SK-N-SH (cell line): ENCODE measurements at regions not wholly inside any gene's neighbourhood (a gene's known extent, or its start where the extent isn't known, plus 50 kb on each side); places are given as distances from the start of the nearest gene placed in this dataset.

Source experiments
- CTCF ChIA-PET: fragments of 300-600, 350-600 bp; formaldehyde crosslinking; extraction: SDS; loops from one replicate; lab custom pipeline; 2021; lab: Yijun Ruan, JAX
- POLR2A ChIA-PET: fragments of 350-600 bp; sonication (Branson Sonifier 250); formaldehyde crosslinking; extraction: SDS; loops from one replicate; lab custom pipeline; 2020; ENCODE audit warnings: antibody characterized with exemption, inconsistent platforms; lab: Yijun Ruan, JAX
- DNase-seq: peaks from one replicate; pipeline ENCODE4 v3.0.0; 2012
- H2AFZ ChIP-seq: fragments of 200-600 bp; sonication (generic); 2 replicates; pipeline ENCODE4 v1.8.1; 2016; ENCODE audit warnings: antibody characterized with exemption, mild to moderate bottlenecking, low read depth
- H3F3A ChIP-seq: fragments of 200-600 bp; sonication (generic); replicated peaks from 2 replicates; pipeline ENCODE3; 2016; ENCODE audit warnings: antibody characterized with exemption, mild to moderate bottlenecking; ENCODE audit not compliant: insufficient read depth
- H3K27ac ChIP-seq, 2 experiments: fragments of 200-500 bp in 1 of 2; fragments of 200-600 bp in 1 of 2; sonication (Bioruptor generic) in 1 of 2; sonication (generic), shearing (Covaris generic) in 1 of 2; 2 replicates each; pipeline versions ENCODE4 v1.5.1 to v1.6.1; 2014 to 2016; ENCODE audit warnings: low read depth in 2 of 2, inconsistent platforms in 1 of 2, low read length in 1 of 2, mild to moderate bottlenecking in 1 of 2, mixed read lengths in 1 of 2
- H3K27me3 ChIP-seq: fragments of 200-600 bp; sonication (generic), shearing (Covaris generic); 2 replicates; pipeline ENCODE4 v1.6.1; 2016; ENCODE audit warnings: mixed run types; ENCODE audit not compliant: insufficient read depth
- H3K36me3 ChIP-seq, 2 experiments: fragments of 200-500 bp in 1 of 2; fragments of 200-600 bp in 1 of 2; sonication (Bioruptor generic) in 1 of 2; sonication (generic) in 1 of 2; replicated peaks in 1 of 2; 2 replicates each; pipeline versions ENCODE3 to v1.5.1; 2014 to 2016; ENCODE audit warnings: low read length in 1 of 2, mild to moderate bottlenecking in 1 of 2; ENCODE audit not compliant: insufficient read depth in 2 of 2, control insufficient read depth in 1 of 2
- H3K4me1 ChIP-seq, 2 experiments: fragments of 200-500 bp in 1 of 2; fragments of 200-600 bp in 1 of 2; sonication (Bioruptor generic) in 1 of 2; sonication (generic), shearing (Covaris generic) in 1 of 2; 2 replicates each; pipeline versions ENCODE4 v1.5.1 to v1.6.1; 2014 to 2016; ENCODE audit warnings: low read depth in 1 of 2, low read length in 1 of 2, mixed run types in 1 of 2; ENCODE audit not compliant: insufficient read depth in 2 of 2, control insufficient read depth in 1 of 2
- H3K4me2 ChIP-seq: fragments of 200-600 bp; sonication (generic), shearing (Covaris generic); 2 replicates; pipeline ENCODE4 v1.6.1; 2017; ENCODE audit warnings: mixed run types
- H3K4me3 ChIP-seq, 2 experiments: fragments of 200-500 bp in 1 of 2; fragments of 200-600 bp in 1 of 2; sonication (Bioruptor generic) in 1 of 2; sonication (generic), shearing (Covaris generic) in 1 of 2; 2 replicates each; pipeline versions ENCODE4 v1.5.1 to v1.8.1; 2014 to 2016; ENCODE audit warnings: low read depth in 2 of 2, inconsistent platforms in 1 of 2, low read length in 1 of 2, mild to moderate bottlenecking in 1 of 2, mixed read lengths in 1 of 2, moderate library complexity in 1 of 2
- H3K79me2 ChIP-seq: fragments of 200-600 bp; sonication (generic); 2 replicates; pipeline ENCODE4 v1.8.1; 2017; ENCODE audit warnings: mild to moderate bottlenecking; ENCODE audit not compliant: insufficient read depth
- H3K9ac ChIP-seq: fragments of 200-600 bp; sonication (generic); 2 replicates; pipeline ENCODE4 v1.6.1; 2017; ENCODE audit warnings: mixed run types
- H3K9me2 ChIP-seq: fragments of 200-600 bp; sonication (generic); 2 replicates; pipeline ENCODE4 v1.6.1; 2017; ENCODE audit warnings: mixed run types
- H3K9me3 ChIP-seq: fragments of 200-600 bp; sonication (generic); 2 replicates; pipeline ENCODE4 v1.6.1; 2017; ENCODE audit warnings: mixed run types, mild to moderate bottlenecking, moderate library complexity
- H4K20me1 ChIP-seq: fragments of 200-600 bp; sonication (generic); 2 replicates; pipeline ENCODE4 v1.6.1; 2017; ENCODE audit warnings: mild to moderate bottlenecking, mixed run types; ENCODE audit not compliant: insufficient read depth
- CHD2 ChIP-seq: fragments of 150-350 bp; IDR thresholded peaks from 2 replicates; pipeline ENCODE4 v1.6.1; 2018; ENCODE audit warnings: low read length; ENCODE audit not compliant: partially characterized antibody
- ELF1 ChIP-seq: IDR thresholded peaks from 2 replicates; pipeline ENCODE4 v1.4.0; 2012
- FOSL2 ChIP-seq: IDR thresholded peaks from 2 replicates; pipeline ENCODE4 v1.4.0; 2012; ENCODE audit warnings: low read depth, mild to moderate bottlenecking, moderate library complexity, borderline replicate concordance
- FOXJ3 ChIP-seq: sonication (generic); formaldehyde crosslinking; IDR thresholded peaks from 2 replicates; pipeline ENCODE4 v1.5.1; 2020; ENCODE audit warnings: mild to moderate bottlenecking, missing genetic modification reagents
- GABPA ChIP-seq: IDR thresholded peaks from 2 replicates; pipeline ENCODE4 v1.4.0; 2012; ENCODE audit warnings: low read depth, mild to moderate bottlenecking
- IRF3 ChIP-seq: fragments of 150-350 bp; IDR thresholded peaks from 2 replicates; pipeline ENCODE4 v1.6.1; 2016; ENCODE audit warnings: mild to moderate bottlenecking, low read depth, low read length
- JUND ChIP-seq: IDR thresholded peaks from 2 replicates; pipeline ENCODE4 v1.4.0; 2012
- POLR2AphosphoS5 ChIP-seq: IDR thresholded peaks from 2 replicates; pipeline ENCODE4 v1.6.1; 2012; ENCODE audit warnings: low read depth, low read length
- RAD21 ChIP-seq: IDR thresholded peaks from 2 replicates; pipeline ENCODE4 v1.6.1; 2012; ENCODE audit warnings: mild to moderate bottlenecking, low read length
- RFX5 ChIP-seq: IDR thresholded peaks from 2 replicates; pipeline ENCODE4 v1.6.1; 2012; ENCODE audit warnings: mild to moderate bottlenecking, improper control_type of control experiment, low read length
- RXRA ChIP-seq: IDR thresholded peaks from 2 replicates; pipeline ENCODE4 v1.4.0; 2012; ENCODE audit warnings: low read depth, mild to moderate bottlenecking, borderline replicate concordance
- SIN3A ChIP-seq: IDR thresholded peaks from 2 replicates; pipeline ENCODE4 v1.6.1; 2012; ENCODE audit warnings: low read depth, mild to moderate bottlenecking, low read length, moderate library complexity, borderline replicate concordance
- SMC3 ChIP-seq: IDR thresholded peaks from 2 replicates; pipeline ENCODE4 v1.6.1; 2012; ENCODE audit warnings: low read depth, low read length, improper control_type of control experiment
- WGBS: methylation state at CpG from one replicate; pipeline ENCODE4 v1.1.6; 2017; ENCODE audit warnings: low lambda C conversion rate; 5-methylcytosine and 5-hydroxymethylcytosine counted together
- TF ChIP-seq, protein P1 (sequence below): IDR thresholded peaks from 2 replicates; pipeline ENCODE4 v1.6.1; 2012; ENCODE audit warnings: mild to moderate bottlenecking, low read depth, low read length, moderate library complexity
- TF ChIP-seq, protein P2 (sequence below): IDR thresholded peaks from 2 replicates; pipeline ENCODE4 v1.4.0; 2012; ENCODE audit warnings: low read depth, borderline replicate concordance
- TF ChIP-seq, protein P3 (sequence below): fragments of 200-600 bp; sonication (generic); IDR thresholded peaks from 2 replicates; pipeline ENCODE4 v1.6.1; 2017; ENCODE audit warnings: antibody characterized with exemption, mild to moderate bottlenecking, moderate library complexity

GRCh38 chr4:97411356-97411755 is 731.9 kb downstream of the STPG2 start:
- TF ChIP-seq RXRA, result no peak
- TF ChIP-seq FOXJ3 (CRISPR knock-in tag), result no peak
- no peak for TF ChIP-seq SMC3
- ChIA-PET CTCF (no interaction called here), POLR2A (no interaction called here)
- Histone ChIP-seq H3K36me3 (no peaks in the 10 kb centered on the region), H3K4me3 (no peak overlapping the region), H3K9me2 (no peaks in the 10 kb centered on the region), H3F3A (no peaks in the 10 kb centered on the region), H3K27me3 (no peaks in the 10 kb centered on the region), H3K4me2 (no peak overlapping the region), H3K9ac (no peak overlapping the region), H3K79me2 (no peaks in the 10 kb centered on the region), H3K4me1 (no peaks in the 10 kb centered on the region), H2AFZ (no peak overlapping the region), H4K20me1 (no peaks in the 10 kb centered on the region), H3K27ac (no peak overlapping the region), H3K9me3 (no peaks in the 10 kb centered on the region)
- WGBS, result 56% methylated on average over 3 of the region's 3 CpGs
- DNase-seq, result no peak

GRCh38 chr4:97412331-97412730 is 730.9 kb downstream of the STPG2 start:
- no peak overlapping the region for H2AFZ ChIP-seq
- H4K20me1 ChIP-seq, result no peaks in the 10 kb centered on the region
- no peaks in the 10 kb centered on the region for H3K9me2 ChIP-seq
- TF ChIP-seq, protein P1, sequence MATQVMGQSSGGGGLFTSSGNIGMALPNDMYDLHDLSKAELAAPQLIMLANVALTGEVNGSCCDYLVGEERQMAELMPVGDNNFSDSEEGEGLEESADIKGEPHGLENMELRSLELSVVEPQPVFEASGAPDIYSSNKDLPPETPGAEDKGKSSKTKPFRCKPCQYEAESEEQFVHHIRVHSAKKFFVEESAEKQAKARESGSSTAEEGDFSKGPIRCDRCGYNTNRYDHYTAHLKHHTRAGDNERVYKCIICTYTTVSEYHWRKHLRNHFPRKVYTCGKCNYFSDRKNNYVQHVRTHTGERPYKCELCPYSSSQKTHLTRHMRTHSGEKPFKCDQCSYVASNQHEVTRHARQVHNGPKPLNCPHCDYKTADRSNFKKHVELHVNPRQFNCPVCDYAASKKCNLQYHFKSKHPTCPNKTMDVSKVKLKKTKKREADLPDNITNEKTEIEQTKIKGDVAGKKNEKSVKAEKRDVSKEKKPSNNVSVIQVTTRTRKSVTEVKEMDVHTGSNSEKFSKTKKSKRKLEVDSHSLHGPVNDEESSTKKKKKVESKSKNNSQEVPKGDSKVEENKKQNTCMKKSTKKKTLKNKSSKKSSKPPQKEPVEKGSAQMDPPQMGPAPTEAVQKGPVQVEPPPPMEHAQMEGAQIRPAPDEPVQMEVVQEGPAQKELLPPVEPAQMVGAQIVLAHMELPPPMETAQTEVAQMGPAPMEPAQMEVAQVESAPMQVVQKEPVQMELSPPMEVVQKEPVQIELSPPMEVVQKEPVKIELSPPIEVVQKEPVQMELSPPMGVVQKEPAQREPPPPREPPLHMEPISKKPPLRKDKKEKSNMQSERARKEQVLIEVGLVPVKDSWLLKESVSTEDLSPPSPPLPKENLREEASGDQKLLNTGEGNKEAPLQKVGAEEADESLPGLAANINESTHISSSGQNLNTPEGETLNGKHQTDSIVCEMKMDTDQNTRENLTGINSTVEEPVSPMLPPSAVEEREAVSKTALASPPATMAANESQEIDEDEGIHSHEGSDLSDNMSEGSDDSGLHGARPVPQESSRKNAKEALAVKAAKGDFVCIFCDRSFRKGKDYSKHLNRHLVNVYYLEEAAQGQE, result no peak
- TF ChIP-seq GABPA (no peak), FOSL2 (no peak), POLR2AphosphoS5 (no peak), RAD21 (no peak), ELF1 (no peak), CHD2 (no peak), JUND (no peak), IRF3 (no peak), RXRA (no peak), RFX5 (no peak), SIN3A (no peak)
- TF ChIP-seq, protein P2, sequence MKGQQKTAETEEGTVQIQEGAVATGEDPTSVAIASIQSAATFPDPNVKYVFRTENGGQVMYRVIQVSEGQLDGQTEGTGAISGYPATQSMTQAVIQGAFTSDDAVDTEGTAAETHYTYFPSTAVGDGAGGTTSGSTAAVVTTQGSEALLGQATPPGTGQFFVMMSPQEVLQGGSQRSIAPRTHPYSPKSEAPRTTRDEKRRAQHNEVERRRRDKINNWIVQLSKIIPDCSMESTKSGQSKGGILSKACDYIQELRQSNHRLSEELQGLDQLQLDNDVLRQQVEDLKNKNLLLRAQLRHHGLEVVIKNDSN, result no peak
- TF ChIP-seq, protein P3, sequence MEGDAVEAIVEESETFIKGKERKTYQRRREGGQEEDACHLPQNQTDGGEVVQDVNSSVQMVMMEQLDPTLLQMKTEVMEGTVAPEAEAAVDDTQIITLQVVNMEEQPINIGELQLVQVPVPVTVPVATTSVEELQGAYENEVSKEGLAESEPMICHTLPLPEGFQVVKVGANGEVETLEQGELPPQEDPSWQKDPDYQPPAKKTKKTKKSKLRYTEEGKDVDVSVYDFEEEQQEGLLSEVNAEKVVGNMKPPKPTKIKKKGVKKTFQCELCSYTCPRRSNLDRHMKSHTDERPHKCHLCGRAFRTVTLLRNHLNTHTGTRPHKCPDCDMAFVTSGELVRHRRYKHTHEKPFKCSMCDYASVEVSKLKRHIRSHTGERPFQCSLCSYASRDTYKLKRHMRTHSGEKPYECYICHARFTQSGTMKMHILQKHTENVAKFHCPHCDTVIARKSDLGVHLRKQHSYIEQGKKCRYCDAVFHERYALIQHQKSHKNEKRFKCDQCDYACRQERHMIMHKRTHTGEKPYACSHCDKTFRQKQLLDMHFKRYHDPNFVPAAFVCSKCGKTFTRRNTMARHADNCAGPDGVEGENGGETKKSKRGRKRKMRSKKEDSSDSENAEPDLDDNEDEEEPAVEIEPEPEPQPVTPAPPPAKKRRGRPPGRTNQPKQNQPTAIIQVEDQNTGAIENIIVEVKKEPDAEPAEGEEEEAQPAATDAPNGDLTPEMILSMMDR, result no peak
- no peak overlapping the region for H3K4me3 ChIP-seq
- no peaks in the 10 kb centered on the region for H3K36me3 ChIP-seq
- CTCF ChIA-PET, result interaction anchor here (0.5 kb wide), 1 partner anchor 500 kb away, joined by 3 read pairs; no protein-coding TSS in a partner anchor
- no peak overlapping the region for H3K4me2 ChIP-seq
- no peak for DNase-seq
- no peaks in the 10 kb centered on the region for H3K4me1 ChIP-seq
- no peaks in the 10 kb centered on the region for H3F3A ChIP-seq
- no peaks in the 10 kb centered on the region for H3K79me2 ChIP-seq
- POLR2A ChIA-PET, result no interaction called here
- H3K27ac ChIP-seq, result no peak overlapping the region
- no peak overlapping the region for H3K9ac ChIP-seq
- 52% methylated on average over 1 of the region's 1 CpG for WGBS
- no peaks in the 10 kb centered on the region for H3K9me3 ChIP-seq
- no peaks in the 10 kb centered on the region for H3K27me3 ChIP-seq
